K562 (cell line): ENCODE measurements at regions not wholly inside any gene's neighbourhood (a gene's known extent, or its start where the extent isn't known, plus 50 kb on each side); places are given as distances from the start of the nearest gene placed in this dataset.

Experiments used
- ATAC-seq: fragments of 200-7000 bp; cut with Tn5 transposase; 3 replicates; pipeline ENCODE4 v1.9.1; 2020; ENCODE audit warnings: moderate library complexity
- BruUV-seq: library from RNA; stranded (reverse); fragments of 400-500 nt; replicated peaks from 2 replicates; lab custom pipeline; 2021; lab: Mats Ljungman, UMichigan
- CTCF ChIA-PET: fragments of 300-600 bp; formaldehyde crosslinking; extraction: SDS; loops from one replicate; lab custom pipeline; 2021; ENCODE audit warnings: low intra/inter-chr PET ratio; lab: Yijun Ruan, JAX
- POLR2A ChIA-PET: fragments of 300-600, 350-650 bp; sonication (Branson Sonifier 250); formaldehyde crosslinking; extraction: SDS; loops from one replicate; lab custom pipeline; 2021; ENCODE audit warnings: antibody characterized with exemption, inconsistent platforms; lab: Yijun Ruan, JAX
- DNase-seq, 4 experiments: peaks; one replicate each; pipeline versions ENCODE4 v3.0.0 to v3.0.0-alpha.2; 2011 to 2018; ENCODE audit warnings: low spot score in 3 of 4, mixed read lengths in 3 of 4; ENCODE audit errors: extremely low read depth in 1 of 4
- FAIRE-seq: peaks from 2 replicates; lab custom pipeline; 2011; peaks lifted over from hg19 to GRCh38; lab: Jason Lieb, UNC
- H2AFZ ChIP-seq: 2 replicates; pipeline ENCODE4 v1.6.0; 2011; ENCODE audit warnings: low read depth, low read length, control low read depth, inconsistent platforms
- H3K27ac ChIP-seq: fragments of 200-600 bp; 3 replicates; pipeline ENCODE4 v1.8.0; 2011; ENCODE audit warnings: low read depth, mild to moderate bottlenecking, control low read depth, inconsistent platforms, low read length, moderate library complexity, mixed read lengths; ENCODE audit errors: extremely low read depth
- H3K27me3 ChIP-seq, 2 experiments: fragments of 300-600 bp in 1 of 2; 2 replicates in 1 of 2; 3 replicates in 1 of 2; pipeline versions ENCODE4 v1.6.0 to v1.8.0; 2011; ENCODE audit warnings: inconsistent platforms in 2 of 2, low read length in 2 of 2, mild to moderate bottlenecking in 1 of 2, mixed read lengths in 1 of 2, moderate library complexity in 1 of 2; ENCODE audit not compliant: control insufficient read depth in 2 of 2, insufficient read depth in 2 of 2
- H3K36me3 ChIP-seq: fragments of 300-600 bp; 3 replicates; pipeline ENCODE4 v1.8.0; 2011; ENCODE audit warnings: mild to moderate bottlenecking, low read length, inconsistent platforms; ENCODE audit not compliant: control insufficient read depth, insufficient read depth
- H3K4me1 ChIP-seq, 2 experiments: fragments of 200-600 bp in 1 of 2; replicated peaks in 1 of 2; 2 replicates in 1 of 2; 3 replicates in 1 of 2; pipeline versions ENCODE4 v1.5.1 to v1.8.0; 2011; ENCODE audit warnings: inconsistent platforms in 2 of 2, low read length in 2 of 2, mild to moderate bottlenecking in 1 of 2, mixed read lengths in 1 of 2, moderate library complexity in 1 of 2; ENCODE audit not compliant: control insufficient read depth in 2 of 2, insufficient read depth in 2 of 2
- H3K4me2 ChIP-seq: 2 replicates; pipeline ENCODE4 v1.6.1; 2011; ENCODE audit warnings: low read length, control low read depth, inconsistent platforms, mixed read lengths; ENCODE audit not compliant: insufficient read depth
- H3K4me3 ChIP-seq: fragments of 200-600 bp; sonication (generic), shearing (Covaris generic); 2 replicates; pipeline ENCODE4 v1.5.1; 2016; ENCODE audit warnings: control low read depth, inconsistent platforms
- H3K79me2 ChIP-seq: fragments of 200-600 bp; 3 replicates; pipeline ENCODE4 v1.8.0; 2011; ENCODE audit warnings: low read length, inconsistent platforms; ENCODE audit not compliant: control insufficient read depth, insufficient read depth
- H3K9ac ChIP-seq, 2 experiments: 2 replicates each; pipeline versions ENCODE4 v1.6.0 to v1.6.1; 2011; ENCODE audit warnings: low read depth in 2 of 2, low read length in 2 of 2, control low read depth in 1 of 2, inconsistent platforms in 1 of 2, mild to moderate bottlenecking in 1 of 2, mixed read lengths in 1 of 2; ENCODE audit not compliant: insufficient read depth in 1 of 2
- H3K9me1 ChIP-seq: one replicate; pipeline ENCODE4 v1.6.0; 2011; ENCODE audit warnings: inconsistent platforms, mild to moderate bottlenecking, low read length, moderate library complexity; ENCODE audit not compliant: control insufficient read depth, insufficient read depth
- H3K9me3 ChIP-seq: replicated peaks from 2 replicates; pipeline ENCODE4 v1.5.1; 2011; ENCODE audit warnings: low read depth, low read length, inconsistent platforms; ENCODE audit not compliant: control insufficient read depth, insufficient read depth
- H4K20me1 ChIP-seq: replicated peaks from 2 replicates; pipeline ENCODE4 v1.6.1; 2011; ENCODE audit warnings: low read length, inconsistent platforms, mixed read lengths; ENCODE audit not compliant: control insufficient read depth, insufficient read depth
- BMI1 ChIP-seq: fragments of 150-350 bp; IDR thresholded peaks from 2 replicates; pipeline ENCODE4 v1.6.1; 2014; ENCODE audit warnings: low read length
- SNRNP70 ChIP-seq: fragments of 200-400 bp; formaldehyde crosslinking; optimal IDR thresholded peaks from 2 replicates; pipeline ENCODE3; 2017; ENCODE audit warnings: low read depth, low read length
- STAG1 ChIP-seq: sonication (generic); formaldehyde crosslinking; IDR thresholded peaks from 2 replicates; pipeline ENCODE4 v1.5.0; 2020; ENCODE audit warnings: missing genetic modification reagents, borderline replicate concordance
- TCF7 ChIP-seq: sonication (generic); IDR thresholded peaks from 2 replicates; pipeline ENCODE4 v1.6.1; 2016; ENCODE audit warnings: antibody characterized with exemption, borderline replicate concordance
- ZNF134 ChIP-seq: fragments of 250-450 bp; sonication (Bioruptor Pico); conservative IDR thresholded peaks from 2 replicates; pipeline ENCODE4 v1.4.0; 2020
- ZNF280B ChIP-seq: fragments of 250-450 bp; sonication (Bioruptor Pico); IDR thresholded peaks from 2 replicates; pipeline ENCODE4 v1.5.1; 2021; ENCODE audit warnings: mild to moderate bottlenecking
- ZNF589 ChIP-seq: fragments of 200-800 bp; sonication (Bioruptor generic); IDR thresholded peaks from 2 replicates; pipeline ENCODE4 v1.6.1; 2016; ENCODE audit warnings: low read depth, missing genetic modification characterization, missing compliant biosample characterization
- ZNF764 ChIP-seq: fragments of 250-450 bp; sonication (Bioruptor Pico); IDR thresholded peaks from 2 replicates; pipeline ENCODE4 v1.4.0; 2020; ENCODE audit warnings: low read depth, mild to moderate bottlenecking, moderate library complexity
- WGBS: fragments of 100-300 bp; shearing (Covaris generic); methylation state at CpG from one replicate; pipeline ENCODE4 v1.1.6; 2016; ENCODE audit warnings: low coverage, mixed read lengths; ENCODE audit not compliant: insufficient coverage; ENCODE audit errors: missing lambda C conversion rate; 5-methylcytosine and 5-hydroxymethylcytosine counted together
- in situ Hi-C: fragments of 300-500 bp; cut with MboI; formaldehyde crosslinking; loops from 4 replicates; pipeline ENCODE4 v1.15.0; 2018; ENCODE audit warnings: inconsistent platforms, mixed read lengths
- intact Hi-C: fragments of 100-400 bp; cut with micrococcal nuclease; formaldehyde crosslinking; loops from 2 replicates; pipeline ENCODE4 v1.14.2; 2022
- TF ChIP-seq, protein P1 (sequence below): sonication (generic); formaldehyde crosslinking; IDR thresholded peaks from 2 replicates; pipeline ENCODE4 v1.8.1; 2023; ENCODE audit warnings: missing genetic modification reagents, mild to moderate bottlenecking, borderline replicate concordance
- TF ChIP-seq, protein P2 (sequence below): sonication (generic); formaldehyde crosslinking; IDR thresholded peaks from 2 replicates; pipeline ENCODE4 v1.8.0; 2023; ENCODE audit warnings: mild to moderate bottlenecking, missing genetic modification reagents

DNA sequence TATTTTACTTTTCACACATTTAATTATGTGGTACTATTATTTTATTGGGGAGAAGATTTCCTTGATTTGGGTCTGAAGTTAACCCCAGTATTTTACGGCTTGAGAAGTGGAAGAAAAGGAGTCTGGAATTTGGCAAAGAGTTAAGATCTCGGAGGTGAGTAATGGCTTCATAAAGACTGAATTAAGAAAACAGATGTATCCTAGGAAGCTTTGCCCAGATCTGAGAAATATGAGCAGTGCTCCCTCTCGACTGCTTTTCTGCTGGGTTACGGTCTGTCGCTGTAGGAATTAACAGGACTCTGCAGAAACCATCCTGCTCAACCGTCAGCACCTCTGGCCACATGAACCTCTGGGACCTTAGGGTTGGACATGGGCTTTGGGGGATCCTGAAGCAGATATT lies 163.6 kb upstream of the NDN start:
- no peaks in the 10 kb centered on the region for H3K79me2 ChIP-seq
- H2AFZ ChIP-seq: no peak overlapping the region
- no TSS peak for BruUV-seq
- no peak overlapping the region for H3K27ac ChIP-seq
- no peak for TF ChIP-seq BMI1
- TF ChIP-seq ZNF280B (CRISPR knock-in tag): no peak
- no peak for TF ChIP-seq SNRNP70
- TF ChIP-seq ZNF589 (CRISPR knock-in tag): no peak
- TF ChIP-seq TCF7: no peak
- no peak for TF ChIP-seq STAG1 (CRISPR knock-in tag)
- no peak for TF ChIP-seq ZNF134 (CRISPR knock-in tag)
- TF ChIP-seq ZNF764: no peak
- TF ChIP-seq, protein P1, sequence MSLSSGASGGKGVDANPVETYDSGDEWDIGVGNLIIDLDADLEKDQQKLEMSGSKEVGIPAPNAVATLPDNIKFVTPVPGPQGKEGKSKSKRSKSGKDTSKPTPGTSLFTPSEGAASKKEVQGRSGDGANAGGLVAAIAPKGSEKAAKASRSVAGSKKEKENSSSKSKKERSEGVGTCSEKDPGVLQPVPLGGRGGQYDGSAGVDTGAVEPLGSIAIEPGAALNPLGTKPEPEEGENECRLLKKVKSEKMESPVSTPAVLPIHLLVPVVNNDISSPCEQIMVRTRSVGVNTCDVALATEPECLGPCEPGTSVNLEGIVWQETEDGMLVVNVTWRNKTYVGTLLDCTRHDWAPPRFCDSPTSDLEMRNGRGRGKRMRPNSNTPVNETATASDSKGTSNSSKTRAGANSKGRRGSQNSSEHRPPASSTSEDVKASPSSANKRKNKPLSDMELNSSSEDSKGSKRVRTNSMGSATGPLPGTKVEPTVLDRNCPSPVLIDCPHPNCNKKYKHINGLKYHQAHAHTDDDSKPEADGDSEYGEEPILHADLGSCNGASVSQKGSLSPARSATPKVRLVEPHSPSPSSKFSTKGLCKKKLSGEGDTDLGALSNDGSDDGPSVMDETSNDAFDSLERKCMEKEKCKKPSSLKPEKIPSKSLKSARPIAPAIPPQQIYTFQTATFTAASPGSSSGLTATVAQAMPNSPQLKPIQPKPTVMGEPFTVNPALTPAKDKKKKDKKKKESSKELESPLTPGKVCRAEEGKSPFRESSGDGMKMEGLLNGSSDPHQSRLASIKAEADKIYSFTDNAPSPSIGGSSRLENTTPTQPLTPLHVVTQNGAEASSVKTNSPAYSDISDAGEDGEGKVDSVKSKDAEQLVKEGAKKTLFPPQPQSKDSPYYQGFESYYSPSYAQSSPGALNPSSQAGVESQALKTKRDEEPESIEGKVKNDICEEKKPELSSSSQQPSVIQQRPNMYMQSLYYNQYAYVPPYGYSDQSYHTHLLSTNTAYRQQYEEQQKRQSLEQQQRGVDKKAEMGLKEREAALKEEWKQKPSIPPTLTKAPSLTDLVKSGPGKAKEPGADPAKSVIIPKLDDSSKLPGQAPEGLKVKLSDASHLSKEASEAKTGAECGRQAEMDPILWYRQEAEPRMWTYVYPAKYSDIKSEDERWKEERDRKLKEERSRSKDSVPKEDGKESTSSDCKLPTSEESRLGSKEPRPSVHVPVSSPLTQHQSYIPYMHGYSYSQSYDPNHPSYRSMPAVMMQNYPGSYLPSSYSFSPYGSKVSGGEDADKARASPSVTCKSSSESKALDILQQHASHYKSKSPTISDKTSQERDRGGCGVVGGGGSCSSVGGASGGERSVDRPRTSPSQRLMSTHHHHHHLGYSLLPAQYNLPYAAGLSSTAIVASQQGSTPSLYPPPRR: no peak
- TF ChIP-seq, protein P2, sequence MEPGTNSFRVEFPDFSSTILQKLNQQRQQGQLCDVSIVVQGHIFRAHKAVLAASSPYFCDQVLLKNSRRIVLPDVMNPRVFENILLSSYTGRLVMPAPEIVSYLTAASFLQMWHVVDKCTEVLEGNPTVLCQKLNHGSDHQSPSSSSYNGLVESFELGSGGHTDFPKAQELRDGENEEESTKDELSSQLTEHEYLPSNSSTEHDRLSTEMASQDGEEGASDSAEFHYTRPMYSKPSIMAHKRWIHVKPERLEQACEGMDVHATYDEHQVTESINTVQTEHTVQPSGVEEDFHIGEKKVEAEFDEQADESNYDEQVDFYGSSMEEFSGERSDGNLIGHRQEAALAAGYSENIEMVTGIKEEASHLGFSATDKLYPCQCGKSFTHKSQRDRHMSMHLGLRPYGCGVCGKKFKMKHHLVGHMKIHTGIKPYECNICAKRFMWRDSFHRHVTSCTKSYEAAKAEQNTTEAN (CRISPR knock-in tag): no peak
- TF ChIP-seq, all 486 proteins: peak for 0
- ChIA-PET POLR2A (no interaction called here), CTCF (no interaction called here)
- intact Hi-C loops (no loop called here), in situ Hi-C loops (no loop called here)
- H3K4me1 ChIP-seq: no peaks in the 10 kb centered on the region
- ATAC-seq (no peak), DNase-seq (no peak), FAIRE-seq (no peak)
- no peaks in the 10 kb centered on the region for H3K9me1 ChIP-seq
- H4K20me1 ChIP-seq: no peaks in the 10 kb centered on the region
- WGBS: 0% methylated on average over 6 of the region's 6 CpGs
- no peak overlapping the region for H3K4me2 ChIP-seq
- H3K9me3 ChIP-seq: no peaks in the 10 kb centered on the region
- H3K9ac ChIP-seq: no peak overlapping the region
- no peak overlapping the region for H3K4me3 ChIP-seq
- no peaks in the 10 kb centered on the region for H3K36me3 ChIP-seq
- no peaks in the 10 kb centered on the region for H3K27me3 ChIP-seq
